HEK293T (cell line): ENCODE measurements at regions not wholly inside any gene's neighbourhood (a gene's known extent, or its start where the extent isn't known, plus 50 kb on each side); places are given as distances from the start of the nearest gene placed in this dataset.

Experiments
- ARNT ChIP-seq: fragments of 450-650 bp; IDR thresholded peaks from 2 replicates; pipeline ENCODE4 v1.6.1; 2017; ENCODE audit warnings: mild to moderate bottlenecking
- FOXA1 ChIP-seq: fragments of 450-650 bp; IDR thresholded peaks from 2 replicates; pipeline ENCODE4 v1.6.1; 2016; ENCODE audit warnings: mild to moderate bottlenecking
- FOXK2 ChIP-seq: fragments of 450-650 bp; IDR thresholded peaks from 2 replicates; pipeline ENCODE4 v1.6.1; 2016; ENCODE audit warnings: mild to moderate bottlenecking
- FOXM1 ChIP-seq: fragments of 450-650 bp; IDR thresholded peaks from 2 replicates; pipeline ENCODE4 v1.6.1; 2017; ENCODE audit warnings: mild to moderate bottlenecking, borderline replicate concordance
- SUZ12 ChIP-seq: fragments of 450-650 bp; IDR thresholded peaks from 2 replicates; pipeline ENCODE4 v1.6.1; 2016; ENCODE audit warnings: mild to moderate bottlenecking
- TF ChIP-seq, protein P1 (sequence below): fragments of 450-650 bp; IDR thresholded peaks from 2 replicates; pipeline ENCODE4 v1.6.1; 2016

DNA sequence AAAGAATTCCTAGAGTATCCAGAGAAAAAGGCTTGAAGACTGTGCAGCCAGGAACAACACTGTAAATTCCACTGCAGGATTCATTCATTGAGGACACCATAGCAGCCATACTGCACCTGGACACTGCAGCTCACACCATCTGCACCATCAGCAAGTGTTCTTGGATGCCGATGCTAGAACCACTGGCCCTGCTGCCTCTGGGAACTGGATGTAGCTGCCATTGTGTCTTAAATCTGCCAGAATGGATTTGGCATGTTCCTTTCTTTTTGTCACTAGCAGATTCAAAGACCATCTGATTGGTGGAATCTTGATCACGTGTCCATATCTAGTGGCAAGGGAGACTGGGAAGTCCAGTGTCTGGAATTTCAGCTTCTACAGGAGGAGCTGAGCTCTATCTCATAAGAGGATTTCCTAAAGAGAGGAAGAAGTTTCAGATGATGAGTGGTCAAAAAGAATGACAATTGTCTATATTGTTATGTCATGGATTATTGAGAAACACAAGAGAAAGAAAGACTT is 278.3 kb upstream of the ANKRD55 start:
- TF ChIP-seq, protein P1, sequence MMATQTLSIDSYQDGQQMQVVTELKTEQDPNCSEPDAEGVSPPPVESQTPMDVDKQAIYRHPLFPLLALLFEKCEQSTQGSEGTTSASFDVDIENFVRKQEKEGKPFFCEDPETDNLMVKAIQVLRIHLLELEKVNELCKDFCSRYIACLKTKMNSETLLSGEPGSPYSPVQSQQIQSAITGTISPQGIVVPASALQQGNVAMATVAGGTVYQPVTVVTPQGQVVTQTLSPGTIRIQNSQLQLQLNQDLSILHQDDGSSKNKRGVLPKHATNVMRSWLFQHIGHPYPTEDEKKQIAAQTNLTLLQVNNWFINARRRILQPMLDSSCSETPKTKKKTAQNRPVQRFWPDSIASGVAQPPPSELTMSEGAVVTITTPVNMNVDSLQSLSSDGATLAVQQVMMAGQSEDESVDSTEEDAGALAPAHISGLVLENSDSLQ: no peak
- TF ChIP-seq ARNT: no peak
- TF ChIP-seq FOXA1: no peak
- no peak for TF ChIP-seq FOXM1
- TF ChIP-seq FOXK2: no peak
- TF ChIP-seq SUZ12: no peak
